ENCODE measurements at regions not wholly inside any gene's neighbourhood (a gene's known extent, or its start where the extent isn't known, plus 50 kb on each side); places are given as distances from the start of the nearest gene placed in this dataset.

DNA sequence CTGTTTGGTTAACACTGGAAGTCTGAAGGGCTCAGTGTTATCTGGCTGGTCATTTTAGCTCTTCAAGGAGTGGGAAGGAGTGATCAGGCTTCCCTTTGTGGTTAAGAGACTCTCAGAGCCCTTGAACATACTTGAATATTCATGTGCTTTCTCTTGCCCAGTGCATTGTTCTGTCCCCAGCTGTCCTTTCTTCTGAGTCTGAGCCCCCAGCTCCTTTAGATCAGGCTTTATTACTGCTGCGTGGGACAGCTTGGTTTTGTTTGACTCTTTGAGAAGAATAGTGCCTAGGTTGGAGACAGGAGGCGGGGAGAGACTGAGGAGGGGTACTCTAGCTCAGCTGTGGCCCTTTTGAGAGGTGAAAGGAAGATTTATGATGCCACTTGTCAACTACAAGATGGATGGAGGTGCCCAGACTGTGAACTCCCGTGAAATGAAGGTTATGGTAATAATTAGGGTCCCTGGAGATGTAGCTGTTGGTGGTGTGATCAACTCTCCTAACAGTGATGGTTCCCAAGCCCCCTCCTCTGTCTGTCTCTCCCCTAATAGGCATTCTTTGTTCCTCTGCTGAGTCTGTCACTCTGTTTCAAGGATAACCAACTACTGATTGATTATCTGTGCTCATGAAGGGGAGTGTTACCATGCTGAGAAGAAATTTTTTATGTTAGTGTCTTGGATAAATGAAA, 83.1 kb upstream of the GLRA1 start:
- TF ChIP-seq, protein P1, sequence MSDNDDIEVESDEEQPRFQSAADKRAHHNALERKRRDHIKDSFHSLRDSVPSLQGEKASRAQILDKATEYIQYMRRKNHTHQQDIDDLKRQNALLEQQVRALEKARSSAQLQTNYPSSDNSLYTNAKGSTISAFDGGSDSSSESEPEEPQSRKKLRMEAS (IDR thresholded peaks at IDR 0.05; ENCODE audit: low read depth, low read length): no peak
- TF ChIP-seq POLR2A (IDR thresholded peaks at IDR 0.05; ENCODE audit: extremely low read depth, insufficient read length) (no peak), MYC (IDR thresholded peaks at IDR 0.05; ENCODE audit: low read depth, low read length) (no peak)
- TF ChIP-seq, protein P2, sequence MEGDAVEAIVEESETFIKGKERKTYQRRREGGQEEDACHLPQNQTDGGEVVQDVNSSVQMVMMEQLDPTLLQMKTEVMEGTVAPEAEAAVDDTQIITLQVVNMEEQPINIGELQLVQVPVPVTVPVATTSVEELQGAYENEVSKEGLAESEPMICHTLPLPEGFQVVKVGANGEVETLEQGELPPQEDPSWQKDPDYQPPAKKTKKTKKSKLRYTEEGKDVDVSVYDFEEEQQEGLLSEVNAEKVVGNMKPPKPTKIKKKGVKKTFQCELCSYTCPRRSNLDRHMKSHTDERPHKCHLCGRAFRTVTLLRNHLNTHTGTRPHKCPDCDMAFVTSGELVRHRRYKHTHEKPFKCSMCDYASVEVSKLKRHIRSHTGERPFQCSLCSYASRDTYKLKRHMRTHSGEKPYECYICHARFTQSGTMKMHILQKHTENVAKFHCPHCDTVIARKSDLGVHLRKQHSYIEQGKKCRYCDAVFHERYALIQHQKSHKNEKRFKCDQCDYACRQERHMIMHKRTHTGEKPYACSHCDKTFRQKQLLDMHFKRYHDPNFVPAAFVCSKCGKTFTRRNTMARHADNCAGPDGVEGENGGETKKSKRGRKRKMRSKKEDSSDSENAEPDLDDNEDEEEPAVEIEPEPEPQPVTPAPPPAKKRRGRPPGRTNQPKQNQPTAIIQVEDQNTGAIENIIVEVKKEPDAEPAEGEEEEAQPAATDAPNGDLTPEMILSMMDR (IDR thresholded peaks at IDR 0.05; ENCODE audit: low read depth, low read length): no peak

All from NB4 (cell line).